HL-60 (cell line): ENCODE measurements at regions not wholly inside any gene's neighbourhood (a gene's known extent, or its start where the extent isn't known, plus 50 kb on each side); places are given as distances from the start of the nearest gene placed in this dataset.

Experiments used
- CTCF ChIP-seq: IDR thresholded peaks from one replicate; pipeline ENCODE4 v1.5.1; 2011; ENCODE audit warnings: low read length, control low read depth, inconsistent platforms; ENCODE audit not compliant: insufficient read depth
- GABPA ChIP-seq: IDR thresholded peaks from 2 replicates; pipeline ENCODE4 v1.6.1; 2012; ENCODE audit warnings: low read depth
- POLR2AphosphoS5 ChIP-seq: IDR thresholded peaks from 2 replicates; pipeline ENCODE4 v1.6.1; 2012; ENCODE audit warnings: low read depth
- REST ChIP-seq: IDR thresholded peaks from 2 replicates; pipeline ENCODE4 v1.6.1; 2012; ENCODE audit warnings: low read depth; ENCODE audit not compliant: insufficient replicate concordance

- TF ChIP-seq CTCF, result no peak
- TF ChIP-seq GABPA, result no peak
- no peak for TF ChIP-seq POLR2AphosphoS5
- TF ChIP-seq REST, result no peak
Observed at GRCh38 chr2:236664136-236664535, 94.5 kb downstream of the ACKR3 start.
